HG03280 (cell line): ENCODE measurements at regions not wholly inside any gene's neighbourhood (a gene's known extent, or its start where the extent isn't known, plus 50 kb on each side); places are given as distances from the start of the nearest gene placed in this dataset.

Source experiments
- ATAC-seq: cut with Tn5 transposase; IDR thresholded peaks from one replicate; pipeline ENCODE4 v1.9.1; 2021; ENCODE audit warnings: mild to moderate bottlenecking, moderate library complexity; ENCODE audit not compliant: unreplicated experiment

- ATAC-seq, result no peak
These were observed 1047.3 kb downstream of the ADGRL2 start for GRCh38 chr1:82848043-82848442.

- ATAC-seq, result no peak
These were observed 1045.1 kb downstream of the ADGRL2 start for GRCh38 chr1:82845866-82846265.

GRCh38 chr1:82844911-82845827 lies 1044.4 kb downstream of the ADGRL2 start:
- ATAC-seq, result no peak

- no peak for ATAC-seq
These were observed 1043.7 kb downstream of the ADGRL2 start for GRCh38 chr1:82844447-82844846.

GRCh38 chr1:82843876-82844275 lies 1043.1 kb downstream of the ADGRL2 start:
- no peak for ATAC-seq

- no peak for ATAC-seq
These were observed 1039.5 kb downstream of the ADGRL2 start for GRCh38 chr1:82840192-82840591.

GRCh38 chr1:82837766-82838465 lies 1037.2 kb downstream of the ADGRL2 start:
- no peak for ATAC-seq

- ATAC-seq, result no peak
These were observed 1036.4 kb downstream of the ADGRL2 start for GRCh38 chr1:82836973-82837680.

GRCh38 chr1:82836213-82836972 lies 1035.7 kb downstream of the ADGRL2 start:
- ATAC-seq, result no peak

- no peak for ATAC-seq
These were observed 1030.1 kb downstream of the ADGRL2 start for GRCh38 chr1:82830690-82831380.

GRCh38 chr1:82829527-82829926 lies 1028.8 kb downstream of the ADGRL2 start:
- ATAC-seq, result no peak

GRCh38 chr1:82823876-82824275 lies 1023.1 kb downstream of the ADGRL2 start:
- ATAC-seq, result no peak

GRCh38 chr1:82820816-82821215 lies 1020.1 kb downstream of the ADGRL2 start:
- ATAC-seq, result no peak

GRCh38 chr1:82819234-82819633 lies 1018.5 kb downstream of the ADGRL2 start:
- no peak for ATAC-seq

- no peak for ATAC-seq
These were observed 1017.9 kb downstream of the ADGRL2 start for GRCh38 chr1:82818586-82818985.

GRCh38 chr1:82813386-82813785 lies 1012.7 kb downstream of the ADGRL2 start:
- ATAC-seq, result no peak

- ATAC-seq, result no peak
These were observed 1009.9 kb downstream of the ADGRL2 start for GRCh38 chr1:82810601-82811000.

GRCh38 chr1:82807563-82807962 lies 1006.8 kb downstream of the ADGRL2 start:
- no peak for ATAC-seq

- no peak for ATAC-seq
These were observed 1005.4 kb downstream of the ADGRL2 start for GRCh38 chr1:82806133-82806532.

- no peak for ATAC-seq
These were observed 1000.4 kb downstream of the ADGRL2 start for GRCh38 chr1:82801176-82801575.
